WTC11 (cell line): ENCODE measurements at regions not wholly inside any gene's neighbourhood (a gene's known extent, or its start where the extent isn't known, plus 50 kb on each side); places are given as distances from the start of the nearest gene placed in this dataset.

Experiments used
- ATAC-seq: fragments of 200-7000 bp; cut with Tn5 transposase; 2 replicates; pipeline ENCODE4 v1.10.0; 2021; ENCODE audit warnings: mild to moderate bottlenecking, moderate library complexity
- CTCF ChIA-PET: fragments of 300-600 bp; sonication (Branson Sonifier 250); formaldehyde crosslinking; loops from one replicate; lab custom pipeline; 2021; ENCODE audit warnings: antibody characterized with exemption; lab: Charles Lee
- POLR2A ChIA-PET: fragments of 350-600 bp; sonication (Branson Sonifier 250); formaldehyde crosslinking; loops from one replicate; lab custom pipeline; 2021; ENCODE audit warnings: antibody characterized with exemption; lab: Charles Lee
- DNase-seq: peaks from one replicate; pipeline ENCODE4 v3.0.0; 2021; ENCODE audit warnings: low spot score
- H3K27ac Mint-ChIP-seq: 2 replicates; pipeline ENCODE4 v1.8.0; 2021; ENCODE audit warnings: mixed read lengths
- H3K27me3 Mint-ChIP-seq: 2 replicates; pipeline ENCODE4 v1.8.0; 2021; ENCODE audit warnings: low read depth, mild to moderate bottlenecking, moderate library complexity, mixed read lengths
- H3K36me3 Mint-ChIP-seq: 2 replicates; pipeline ENCODE4 v1.8.0; 2021; ENCODE audit warnings: mixed read lengths
- H3K4me1 Mint-ChIP-seq: 2 replicates; pipeline ENCODE4 v1.8.0; 2022; ENCODE audit warnings: mixed read lengths
- H3K4me3 Mint-ChIP-seq: 2 replicates; pipeline ENCODE4 v1.8.0; 2021; ENCODE audit warnings: mild to moderate bottlenecking, moderate library complexity, mixed read lengths
- H3K9me3 Mint-ChIP-seq: 2 replicates; pipeline ENCODE4 v1.8.0; 2021; ENCODE audit warnings: mixed read lengths
- CBFB ChIP-seq: sonication (generic); formaldehyde crosslinking; IDR thresholded peaks from 2 replicates; pipeline ENCODE4 v1.8.1; 2022; ENCODE audit warnings: mild to moderate bottlenecking, low read depth, missing genetic modification reagents
- NFYB ChIP-seq: sonication (generic); formaldehyde crosslinking; conservative IDR thresholded peaks from 2 replicates; pipeline ENCODE4 v1.8.0; 2022; ENCODE audit warnings: low read depth, missing genetic modification reagents
- NR1H2 ChIP-seq: sonication (generic); formaldehyde crosslinking; IDR thresholded peaks from 2 replicates; pipeline ENCODE4 v1.9.0; 2021; ENCODE audit warnings: mild to moderate bottlenecking, moderate library complexity, missing genetic modification reagents
- NR3C1 ChIP-seq: sonication (generic); formaldehyde crosslinking; conservative IDR thresholded peaks from 2 replicates; pipeline ENCODE4 v1.8.1; 2023; ENCODE audit warnings: low read depth, mild to moderate bottlenecking, missing genetic modification reagents
- TCF7 ChIP-seq: sonication (generic); formaldehyde crosslinking; IDR thresholded peaks from 2 replicates; pipeline ENCODE4 v1.8.0; 2022; ENCODE audit warnings: mild to moderate bottlenecking, low read depth, missing genetic modification reagents, moderate library complexity
- TF ChIP-seq, protein P1 (sequence below): fragments of 250-450 bp; sonication (Bioruptor Pico); conservative IDR thresholded peaks from 2 replicates; pipeline ENCODE4 v1.9.0; 2021; ENCODE audit warnings: mild to moderate bottlenecking
- TF ChIP-seq, protein P2 (sequence below): sonication (generic); formaldehyde crosslinking; IDR thresholded peaks from 2 replicates; pipeline ENCODE4 v1.8.1; 2022; ENCODE audit warnings: missing genetic modification reagents, borderline replicate concordance
- TF ChIP-seq, protein P3 (sequence below): sonication (generic); formaldehyde crosslinking; IDR thresholded peaks from 2 replicates; pipeline ENCODE4 v1.8.0; 2022; ENCODE audit warnings: mild to moderate bottlenecking, missing genetic modification reagents
- TF ChIP-seq, protein P4 (sequence below): sonication (generic); formaldehyde crosslinking; IDR thresholded peaks from 2 replicates; pipeline ENCODE4 v1.8.1; 2022; ENCODE audit warnings: low read depth, missing genetic modification reagents, borderline replicate concordance
- TF ChIP-seq, protein P5 (sequence below): sonication (generic); formaldehyde crosslinking; IDR thresholded peaks from 2 replicates; pipeline ENCODE4 v1.8.1; 2022; ENCODE audit warnings: mild to moderate bottlenecking, moderate library complexity, missing genetic modification reagents
- TF ChIP-seq, protein P6 (sequence below): sonication (generic); formaldehyde crosslinking; conservative IDR thresholded peaks from 2 replicates; pipeline ENCODE4 v1.8.1; 2022; ENCODE audit warnings: mild to moderate bottlenecking, missing genetic modification reagents
- TF ChIP-seq, protein P7 (sequence below): fragments of 250-450 bp; sonication (Bioruptor Pico); IDR thresholded peaks from 2 replicates; pipeline ENCODE4 v1.9.0; 2021; ENCODE audit warnings: moderate library complexity, mild to moderate bottlenecking, inconsistent platforms, borderline replicate concordance
- TF ChIP-seq, protein P8 (sequence below): sonication (generic); formaldehyde crosslinking; IDR thresholded peaks from 2 replicates; pipeline ENCODE4 v1.8.0; 2022; ENCODE audit warnings: mild to moderate bottlenecking, missing genetic modification reagents
- TF ChIP-seq, protein P9 (sequence below): sonication (generic); formaldehyde crosslinking; IDR thresholded peaks from 2 replicates; pipeline ENCODE4 v1.8.0; 2023; ENCODE audit warnings: missing genetic modification reagents, mild to moderate bottlenecking, borderline replicate concordance
- TF ChIP-seq, protein P10 (sequence below): sonication (generic); formaldehyde crosslinking; IDR thresholded peaks from 2 replicates; pipeline ENCODE4 v1.8.0; 2022; ENCODE audit warnings: mild to moderate bottlenecking, missing genetic modification reagents

DNA sequence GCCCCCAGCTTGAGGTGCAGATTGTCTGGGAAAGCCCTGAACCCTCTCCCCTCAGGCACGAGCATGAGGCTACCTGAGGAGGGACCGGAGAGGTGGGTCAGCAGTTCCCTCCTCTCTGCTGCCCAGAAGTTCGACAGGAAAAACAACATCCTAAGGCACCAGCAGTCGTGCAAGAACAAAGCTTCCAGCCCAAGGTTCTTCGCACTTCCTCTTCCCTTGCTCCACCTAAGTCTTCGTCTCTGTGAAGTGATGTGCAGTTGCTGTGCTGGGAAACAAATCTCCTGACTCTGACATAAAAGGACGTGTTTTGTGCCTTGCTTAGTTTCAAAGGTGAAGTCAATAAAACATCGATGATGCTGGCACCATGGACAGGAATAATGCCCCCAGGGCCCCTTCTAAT lies 173.3 kb downstream of the USP12 start:
- TF ChIP-seq NFYB (CRISPR knock-in tag) (no peak), TCF7 (CRISPR knock-in tag) (no peak), NR1H2 (no peak), CBFB (CRISPR knock-in tag) (no peak)
- TF ChIP-seq, protein P1, sequence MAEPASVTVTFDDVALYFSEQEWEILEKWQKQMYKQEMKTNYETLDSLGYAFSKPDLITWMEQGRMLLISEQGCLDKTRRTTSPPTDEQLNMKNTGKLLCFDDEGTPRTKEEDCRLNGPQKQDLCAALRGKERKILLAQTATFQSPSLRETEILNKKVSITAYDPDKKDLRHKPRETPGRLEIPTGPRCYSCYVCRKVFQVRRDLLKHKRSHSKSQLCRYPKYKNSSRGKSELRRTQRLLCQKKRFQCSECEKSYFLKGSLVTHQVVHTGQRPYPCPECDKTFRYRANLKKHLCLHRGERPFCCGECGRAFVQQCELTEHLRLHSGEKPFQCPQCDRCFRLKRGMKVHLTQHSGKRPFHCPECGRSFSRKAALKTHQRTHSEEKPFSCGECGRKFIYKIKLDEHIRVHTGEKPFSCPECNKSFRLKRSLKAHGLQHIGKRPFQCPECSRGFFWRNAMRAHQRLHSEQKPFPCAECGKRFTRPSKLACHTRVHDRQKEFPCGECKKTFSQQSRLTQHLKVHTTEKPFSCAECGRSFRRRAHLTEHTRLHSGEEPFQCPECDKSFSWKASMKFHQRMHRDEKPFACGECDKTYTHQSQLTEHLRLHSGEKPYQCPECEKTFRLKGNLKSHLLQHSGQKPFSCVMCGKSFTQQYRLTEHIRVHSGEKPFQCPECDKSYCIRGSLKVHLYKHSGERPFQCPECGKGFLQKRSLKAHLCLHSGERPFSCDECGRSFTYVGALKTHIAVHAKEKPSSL (CRISPR knock-in tag), result no peak
- TF ChIP-seq, protein P2, sequence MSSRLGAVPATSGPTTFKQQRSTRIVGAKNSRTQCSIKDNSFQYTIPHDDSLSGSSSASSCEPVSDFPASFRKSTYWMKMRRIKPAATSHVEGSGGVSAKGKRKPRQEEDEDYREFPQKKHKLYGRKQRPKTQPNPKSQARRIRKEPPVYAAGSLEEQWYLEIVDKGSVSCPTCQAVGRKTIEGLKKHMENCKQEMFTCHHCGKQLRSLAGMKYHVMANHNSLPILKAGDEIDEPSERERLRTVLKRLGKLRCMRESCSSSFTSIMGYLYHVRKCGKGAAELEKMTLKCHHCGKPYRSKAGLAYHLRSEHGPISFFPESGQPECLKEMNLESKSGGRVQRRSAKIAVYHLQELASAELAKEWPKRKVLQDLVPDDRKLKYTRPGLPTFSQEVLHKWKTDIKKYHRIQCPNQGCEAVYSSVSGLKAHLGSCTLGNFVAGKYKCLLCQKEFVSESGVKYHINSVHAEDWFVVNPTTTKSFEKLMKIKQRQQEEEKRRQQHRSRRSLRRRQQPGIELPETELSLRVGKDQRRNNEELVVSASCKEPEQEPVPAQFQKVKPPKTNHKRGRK (CRISPR knock-in tag), result no peak
- TF ChIP-seq, protein P3, sequence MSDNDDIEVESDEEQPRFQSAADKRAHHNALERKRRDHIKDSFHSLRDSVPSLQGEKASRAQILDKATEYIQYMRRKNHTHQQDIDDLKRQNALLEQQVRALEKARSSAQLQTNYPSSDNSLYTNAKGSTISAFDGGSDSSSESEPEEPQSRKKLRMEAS (CRISPR knock-in tag), result no peak
- TF ChIP-seq, protein P4, sequence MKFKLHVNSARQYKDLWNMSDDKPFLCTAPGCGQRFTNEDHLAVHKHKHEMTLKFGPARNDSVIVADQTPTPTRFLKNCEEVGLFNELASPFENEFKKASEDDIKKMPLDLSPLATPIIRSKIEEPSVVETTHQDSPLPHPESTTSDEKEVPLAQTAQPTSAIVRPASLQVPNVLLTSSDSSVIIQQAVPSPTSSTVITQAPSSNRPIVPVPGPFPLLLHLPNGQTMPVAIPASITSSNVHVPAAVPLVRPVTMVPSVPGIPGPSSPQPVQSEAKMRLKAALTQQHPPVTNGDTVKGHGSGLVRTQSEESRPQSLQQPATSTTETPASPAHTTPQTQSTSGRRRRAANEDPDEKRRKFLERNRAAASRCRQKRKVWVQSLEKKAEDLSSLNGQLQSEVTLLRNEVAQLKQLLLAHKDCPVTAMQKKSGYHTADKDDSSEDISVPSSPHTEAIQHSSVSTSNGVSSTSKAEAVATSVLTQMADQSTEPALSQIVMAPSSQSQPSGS (CRISPR knock-in tag), result no peak
- Mint-ChIP-seq H3K36me3 (no peaks in the 10 kb centered on the region), H3K9me3 (peaks cover 12% of the 10 kb centered on the region), H3K4me1 (peaks cover 4% of the 10 kb centered on the region; the same call in 1 of the 2 replicates), H3K27me3 (no peaks in the 10 kb centered on the region), H3K4me3 (no peak overlapping the region), H3K27ac (0 out of 2 replicates have a peak overlapping the region, but pooled peaks have one; percentile 24)
- POLR2A ChIA-PET, result no interaction called here
- CTCF ChIA-PET, result interaction anchor here (1.0 to 2.0 kb wide), 3 partner anchors 51 to 363 kb away, joined by 4 to 9 read pairs (median 5); no protein-coding TSS in a partner anchor
- no peak for DNase-seq
- ATAC-seq, result no peak

DNA sequence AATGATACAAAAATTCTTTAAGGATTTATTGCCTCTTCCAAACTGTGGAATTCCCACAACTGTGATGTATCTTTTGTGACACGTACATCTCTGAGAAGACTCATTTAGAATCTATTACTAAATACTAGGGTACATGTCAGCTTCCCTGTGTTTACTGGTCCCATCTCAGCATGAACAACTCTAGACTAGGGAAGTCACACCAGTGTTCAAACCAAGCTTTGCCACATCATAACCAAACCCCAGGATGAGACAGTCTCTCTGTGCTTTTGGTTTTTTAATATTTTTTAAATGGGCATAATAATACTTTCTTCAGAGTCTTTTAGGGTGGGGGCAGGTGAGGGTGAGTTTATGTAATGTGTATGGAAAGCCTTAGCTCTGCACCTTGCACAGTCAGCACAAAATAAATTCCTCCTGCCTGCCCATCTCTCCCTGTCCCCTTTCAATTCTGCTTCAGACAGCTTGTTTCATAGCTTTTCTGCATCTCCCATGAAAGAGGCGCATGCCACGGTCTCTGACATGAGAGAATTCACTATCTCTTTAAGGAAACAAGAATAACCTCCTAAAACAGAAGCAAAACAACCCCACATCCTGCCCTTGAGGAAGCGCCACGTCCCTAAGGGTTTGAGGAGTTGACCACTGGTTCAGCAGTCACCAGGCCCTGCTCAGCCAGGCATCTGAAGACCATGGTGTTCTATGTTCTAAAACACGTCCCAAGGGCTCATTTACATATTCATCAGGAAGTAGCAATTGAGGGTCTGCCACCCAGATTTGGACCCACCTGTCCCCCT lies 174.5 kb downstream of the USP12 start:
- Mint-ChIP-seq H3K27me3 (no peaks in the 10 kb centered on the region), H3K4me1 (peaks cover 4% of the 10 kb centered on the region; the same call in 1 of the 2 replicates), H3K27ac (no peak overlapping the region), H3K36me3 (no peaks in the 10 kb centered on the region), H3K4me3 (no peak overlapping the region), H3K9me3 (peaks cover 6% of the 10 kb centered on the region; the same call in 1 of the 2 replicates)
- TF ChIP-seq NR3C1 (CRISPR knock-in tag), result no peak
- TF ChIP-seq, protein P5, sequence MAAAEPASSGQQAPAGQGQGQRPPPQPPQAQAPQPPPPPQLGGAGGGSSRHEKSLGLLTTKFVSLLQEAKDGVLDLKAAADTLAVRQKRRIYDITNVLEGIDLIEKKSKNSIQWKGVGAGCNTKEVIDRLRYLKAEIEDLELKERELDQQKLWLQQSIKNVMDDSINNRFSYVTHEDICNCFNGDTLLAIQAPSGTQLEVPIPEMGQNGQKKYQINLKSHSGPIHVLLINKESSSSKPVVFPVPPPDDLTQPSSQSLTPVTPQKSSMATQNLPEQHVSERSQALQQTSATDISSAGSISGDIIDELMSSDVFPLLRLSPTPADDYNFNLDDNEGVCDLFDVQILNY (CRISPR knock-in tag), result no peak
- TF ChIP-seq, protein P6, sequence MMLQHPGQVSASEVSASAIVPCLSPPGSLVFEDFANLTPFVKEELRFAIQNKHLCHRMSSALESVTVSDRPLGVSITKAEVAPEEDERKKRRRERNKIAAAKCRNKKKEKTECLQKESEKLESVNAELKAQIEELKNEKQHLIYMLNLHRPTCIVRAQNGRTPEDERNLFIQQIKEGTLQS (CRISPR knock-in tag), result no peak
- TF ChIP-seq, protein P7, sequence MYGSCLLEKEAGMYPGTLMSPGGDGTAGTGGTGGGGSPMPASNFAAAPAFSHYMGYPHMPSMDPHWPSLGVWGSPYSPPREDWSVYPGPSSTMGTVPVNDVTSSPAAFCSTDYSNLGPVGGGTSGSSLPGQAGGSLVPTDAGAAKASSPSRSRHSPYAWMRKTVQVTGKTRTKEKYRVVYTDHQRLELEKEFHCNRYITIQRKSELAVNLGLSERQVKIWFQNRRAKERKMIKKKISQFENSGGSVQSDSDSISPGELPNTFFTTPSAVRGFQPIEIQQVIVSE (CRISPR knock-in tag), result no peak
- TF ChIP-seq, protein P8, sequence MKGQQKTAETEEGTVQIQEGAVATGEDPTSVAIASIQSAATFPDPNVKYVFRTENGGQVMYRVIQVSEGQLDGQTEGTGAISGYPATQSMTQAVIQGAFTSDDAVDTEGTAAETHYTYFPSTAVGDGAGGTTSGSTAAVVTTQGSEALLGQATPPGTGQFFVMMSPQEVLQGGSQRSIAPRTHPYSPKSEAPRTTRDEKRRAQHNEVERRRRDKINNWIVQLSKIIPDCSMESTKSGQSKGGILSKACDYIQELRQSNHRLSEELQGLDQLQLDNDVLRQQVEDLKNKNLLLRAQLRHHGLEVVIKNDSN (CRISPR knock-in tag), result no peak
- TF ChIP-seq, protein P9, sequence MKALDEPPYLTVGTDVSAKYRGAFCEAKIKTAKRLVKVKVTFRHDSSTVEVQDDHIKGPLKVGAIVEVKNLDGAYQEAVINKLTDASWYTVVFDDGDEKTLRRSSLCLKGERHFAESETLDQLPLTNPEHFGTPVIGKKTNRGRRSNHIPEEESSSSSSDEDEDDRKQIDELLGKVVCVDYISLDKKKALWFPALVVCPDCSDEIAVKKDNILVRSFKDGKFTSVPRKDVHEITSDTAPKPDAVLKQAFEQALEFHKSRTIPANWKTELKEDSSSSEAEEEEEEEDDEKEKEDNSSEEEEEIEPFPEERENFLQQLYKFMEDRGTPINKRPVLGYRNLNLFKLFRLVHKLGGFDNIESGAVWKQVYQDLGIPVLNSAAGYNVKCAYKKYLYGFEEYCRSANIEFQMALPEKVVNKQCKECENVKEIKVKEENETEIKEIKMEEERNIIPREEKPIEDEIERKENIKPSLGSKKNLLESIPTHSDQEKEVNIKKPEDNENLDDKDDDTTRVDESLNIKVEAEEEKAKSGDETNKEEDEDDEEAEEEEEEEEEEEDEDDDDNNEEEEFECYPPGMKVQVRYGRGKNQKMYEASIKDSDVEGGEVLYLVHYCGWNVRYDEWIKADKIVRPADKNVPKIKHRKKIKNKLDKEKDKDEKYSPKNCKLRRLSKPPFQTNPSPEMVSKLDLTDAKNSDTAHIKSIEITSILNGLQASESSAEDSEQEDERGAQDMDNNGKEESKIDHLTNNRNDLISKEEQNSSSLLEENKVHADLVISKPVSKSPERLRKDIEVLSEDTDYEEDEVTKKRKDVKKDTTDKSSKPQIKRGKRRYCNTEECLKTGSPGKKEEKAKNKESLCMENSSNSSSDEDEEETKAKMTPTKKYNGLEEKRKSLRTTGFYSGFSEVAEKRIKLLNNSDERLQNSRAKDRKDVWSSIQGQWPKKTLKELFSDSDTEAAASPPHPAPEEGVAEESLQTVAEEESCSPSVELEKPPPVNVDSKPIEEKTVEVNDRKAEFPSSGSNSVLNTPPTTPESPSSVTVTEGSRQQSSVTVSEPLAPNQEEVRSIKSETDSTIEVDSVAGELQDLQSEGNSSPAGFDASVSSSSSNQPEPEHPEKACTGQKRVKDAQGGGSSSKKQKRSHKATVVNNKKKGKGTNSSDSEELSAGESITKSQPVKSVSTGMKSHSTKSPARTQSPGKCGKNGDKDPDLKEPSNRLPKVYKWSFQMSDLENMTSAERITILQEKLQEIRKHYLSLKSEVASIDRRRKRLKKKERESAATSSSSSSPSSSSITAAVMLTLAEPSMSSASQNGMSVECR (CRISPR knock-in tag), result no peak
- TF ChIP-seq, protein P10, sequence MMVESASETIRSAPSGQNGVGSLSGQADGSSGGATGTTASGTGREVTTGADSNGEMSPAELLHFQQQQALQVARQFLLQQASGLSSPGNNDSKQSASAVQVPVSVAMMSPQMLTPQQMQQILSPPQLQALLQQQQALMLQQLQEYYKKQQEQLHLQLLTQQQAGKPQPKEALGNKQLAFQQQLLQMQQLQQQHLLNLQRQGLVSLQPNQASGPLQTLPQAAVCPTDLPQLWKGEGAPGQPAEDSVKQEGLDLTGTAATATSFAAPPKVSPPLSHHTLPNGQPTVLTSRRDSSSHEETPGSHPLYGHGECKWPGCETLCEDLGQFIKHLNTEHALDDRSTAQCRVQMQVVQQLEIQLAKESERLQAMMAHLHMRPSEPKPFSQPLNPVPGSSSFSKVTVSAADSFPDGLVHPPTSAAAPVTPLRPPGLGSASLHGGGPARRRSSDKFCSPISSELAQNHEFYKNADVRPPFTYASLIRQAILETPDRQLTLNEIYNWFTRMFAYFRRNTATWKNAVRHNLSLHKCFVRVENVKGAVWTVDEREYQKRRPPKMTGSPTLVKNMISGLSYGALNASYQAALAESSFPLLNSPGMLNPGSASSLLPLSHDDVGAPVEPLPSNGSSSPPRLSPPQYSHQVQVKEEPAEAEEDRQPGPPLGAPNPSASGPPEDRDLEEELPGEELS (CRISPR knock-in tag), result no peak
- ChIA-PET CTCF (interaction anchor here (0.6 to 2.0 kb wide), 6 partner anchors 12 to 365 kb away, joined by 3 to 11 read pairs (median 4); no protein-coding TSS in a partner anchor), POLR2A (interaction anchor here (0.6 kb wide), 1 partner anchor 352 kb away, joined by 3 read pairs; no protein-coding TSS in a partner anchor)
- ATAC-seq (no peak), DNase-seq (no peak)
